ENCODE measurements at regions not wholly inside any gene's neighbourhood (a gene's known extent, or its start where the extent isn't known, plus 50 kb on each side); places are given as distances from the start of the nearest gene placed in this dataset.

- DNase-seq: no peak
Measured at GRCh38 chr2:146321175-146321574, 1523.7 kb upstream of the ACVR2A start.

GRCh38 chr2:146317959-146318358, 1526.9 kb upstream of the ACVR2A start:
- DNase-seq: peak; percentile 73

- peak; percentile 9 for DNase-seq
Measured at GRCh38 chr2:146312899-146313298, 1531.9 kb upstream of the ACVR2A start.

GRCh38 chr2:146305164-146305563, 1539.7 kb upstream of the ACVR2A start:
- no peak for DNase-seq

GRCh38 chr2:146301287-146301686, 1543.5 kb upstream of the ACVR2A start:
- no peak for DNase-seq

GRCh38 chr2:146295080-146295670, 1549.7 kb upstream of the ACVR2A start:
- peak; percentile 68 for DNase-seq

- peak; percentile 15 for DNase-seq
Measured at GRCh38 chr2:146287281-146287680, 1557.5 kb upstream of the ACVR2A start.

- DNase-seq: no peak
Measured at GRCh38 chr2:146278881-146279280, 1565.9 kb upstream of the ACVR2A start.

- no peak for DNase-seq
Measured at GRCh38 chr2:146271131-146271831, 1573.5 kb upstream of the ACVR2A start.

- no peak for DNase-seq
Measured at GRCh38 chr2:146270618-146271017, 1574.2 kb upstream of the ACVR2A start.

GRCh38 chr2:146267093-146267492, 1577.7 kb upstream of the ACVR2A start:
- no peak for DNase-seq

- no peak for DNase-seq
Measured at GRCh38 chr2:146265656-146266055, 1579.2 kb upstream of the ACVR2A start.

- no peak for DNase-seq
Measured at GRCh38 chr2:146262606-146263005, 1582.2 kb upstream of the ACVR2A start.

- DNase-seq: no peak
Measured at GRCh38 chr2:146260551-146260950, 1584.3 kb upstream of the ACVR2A start.

- no peak for DNase-seq
Measured at GRCh38 chr2:146259816-146260215, 1585.0 kb upstream of the ACVR2A start.

- DNase-seq: no peak
Measured at GRCh38 chr2:146258071-146258470, 1586.8 kb upstream of the ACVR2A start.

GRCh38 chr2:146252119-146252518, 1592.7 kb upstream of the ACVR2A start:
- no peak for DNase-seq

- DNase-seq: no peak
Measured at GRCh38 chr2:146251328-146251727, 1593.5 kb upstream of the ACVR2A start.

GRCh38 chr2:146246736-146247523, 1597.9 kb upstream of the ACVR2A start:
- DNase-seq: no peak

- no peak for DNase-seq
Measured at GRCh38 chr2:146246002-146246735, 1598.7 kb upstream of the ACVR2A start.

- DNase-seq: no peak
Measured at GRCh38 chr2:146244830-146245229, 1600.0 kb upstream of the ACVR2A start.

GRCh38 chr2:146244131-146244530, 1600.7 kb upstream of the ACVR2A start:
- DNase-seq: no peak

- peak; percentile 86 for DNase-seq
Measured at GRCh38 chr2:146241023-146241422, 1603.8 kb upstream of the ACVR2A start.
